ENCODE measurements at regions not wholly inside any gene's neighbourhood (a gene's known extent, or its start where the extent isn't known, plus 50 kb on each side); places are given as distances from the start of the nearest gene placed in this dataset.

DNA sequence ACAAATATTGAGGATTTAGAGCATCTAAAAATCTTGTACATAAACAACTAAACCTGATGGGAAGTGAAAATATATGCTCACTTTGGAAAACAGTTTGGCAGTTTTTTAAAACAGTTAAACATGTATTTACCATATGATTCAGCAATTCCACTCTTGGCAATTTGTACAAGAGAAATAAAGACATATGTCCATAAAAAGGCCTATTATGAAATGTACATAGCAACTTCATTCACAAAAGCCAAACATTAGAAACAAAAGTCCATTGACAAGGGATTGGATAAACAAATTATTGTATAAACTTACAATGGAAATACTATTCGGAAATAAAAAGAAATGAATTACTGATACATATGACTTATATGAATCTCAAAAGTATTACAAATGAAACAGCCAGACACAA is 196.2 kb upstream of the SLC24A2 start:
- DNase-seq (ENCODE audit: low spot score), result no peak
- intact Hi-C loops (cut with DNase I), result no loop called here
- no peak for ATAC-seq

DNA sequence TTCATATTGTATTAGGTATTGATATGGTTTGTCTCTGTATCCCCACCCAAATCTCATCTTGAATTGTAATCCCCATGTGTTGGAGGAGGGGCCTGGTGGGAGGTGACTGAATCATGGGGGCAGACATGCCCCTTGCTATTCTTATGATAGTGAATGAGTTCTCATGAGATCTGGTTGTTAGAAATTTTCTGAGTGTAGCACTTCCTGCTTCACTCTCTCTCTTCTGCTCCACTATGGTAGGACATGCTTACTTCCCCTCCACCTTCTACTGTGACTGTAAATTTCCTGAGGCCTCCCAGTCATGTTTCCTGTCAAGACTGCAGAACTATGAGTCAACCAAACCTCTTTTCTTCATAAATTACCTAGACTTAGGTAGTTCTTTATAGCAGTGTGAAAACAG is 187.4 kb upstream of the SLC24A2 start:
- intact Hi-C loops (cut with DNase I), result no loop called here
- DNase-seq (ENCODE audit: low spot score), result no peak
- no peak for ATAC-seq

DNA sequence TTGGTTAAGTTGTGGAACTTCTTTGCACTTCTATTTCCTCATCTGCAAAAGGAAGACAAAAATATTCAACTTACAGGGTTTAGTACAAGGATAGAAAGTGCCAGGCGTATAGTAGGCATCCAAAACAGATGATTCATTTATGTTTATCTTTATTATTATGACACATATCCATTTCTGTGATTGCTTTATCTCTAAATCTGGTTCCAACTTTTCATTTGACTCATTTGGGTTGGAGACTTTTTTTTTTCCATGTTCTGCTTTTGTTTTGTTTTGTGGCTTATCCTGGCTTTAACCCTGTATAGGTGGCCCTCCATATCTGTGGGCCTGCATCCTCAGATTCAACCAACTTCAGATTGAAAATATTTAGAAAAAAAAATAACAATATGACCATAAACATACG is 186.7 kb upstream of the SLC24A2 start:
- ATAC-seq (no peak), DNase-seq (ENCODE audit: low spot score) (no peak)
- intact Hi-C loops (cut with DNase I), result no loop called here

DNA sequence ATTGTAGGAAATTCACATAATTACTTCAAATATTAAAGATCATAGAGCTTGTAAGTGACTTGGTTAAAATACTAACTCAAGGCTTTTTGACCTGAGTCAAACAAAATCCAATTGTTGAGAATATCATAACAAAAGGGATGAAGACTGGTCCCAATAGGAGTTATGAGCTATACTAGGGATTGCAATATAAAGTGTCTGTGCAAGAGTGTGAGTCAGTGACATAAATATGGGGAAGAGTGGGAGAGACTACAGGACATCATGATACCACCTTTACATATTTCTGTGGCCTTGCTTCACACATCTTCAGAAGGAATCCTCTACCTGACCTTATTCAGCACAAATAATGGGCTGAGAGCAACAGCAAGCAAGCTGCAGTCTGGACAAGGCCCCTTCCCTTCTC is 180.9 kb upstream of the SLC24A2 start:
- DNase-seq (ENCODE audit: low spot score), result no peak
- ATAC-seq, result no peak
- intact Hi-C loops (cut with DNase I), result no loop called here

DNA sequence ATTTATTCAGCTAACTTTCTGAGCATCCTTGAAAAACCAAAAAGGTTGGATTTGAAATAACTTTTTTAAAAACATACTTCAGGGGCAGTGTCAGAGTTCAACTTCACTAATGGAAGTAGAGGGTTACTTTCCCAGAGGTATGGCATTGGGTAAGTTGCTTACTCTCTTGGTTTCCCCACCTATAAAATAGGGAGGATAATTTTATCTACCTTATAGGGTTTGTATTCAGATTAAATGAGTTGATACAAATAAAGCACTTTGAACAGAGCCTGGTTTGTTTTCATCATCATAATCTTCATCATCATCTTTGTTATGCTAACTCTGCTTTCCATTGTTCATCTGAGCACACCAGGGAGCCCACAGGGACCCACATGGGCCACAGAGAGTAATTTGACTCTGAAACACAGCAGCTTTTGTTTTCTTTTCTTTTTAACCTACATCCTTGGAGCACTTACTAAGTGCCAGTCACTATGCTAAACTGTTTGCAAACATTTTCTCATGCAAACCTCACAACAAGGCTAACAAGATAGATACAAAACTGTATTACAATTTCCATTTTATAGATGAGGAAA is 179.1 kb upstream of the SLC24A2 start:
- ATAC-seq, result no peak
- no peak for DNase-seq (ENCODE audit: low spot score)
- intact Hi-C loops (cut with DNase I), result no loop called here

DNA sequence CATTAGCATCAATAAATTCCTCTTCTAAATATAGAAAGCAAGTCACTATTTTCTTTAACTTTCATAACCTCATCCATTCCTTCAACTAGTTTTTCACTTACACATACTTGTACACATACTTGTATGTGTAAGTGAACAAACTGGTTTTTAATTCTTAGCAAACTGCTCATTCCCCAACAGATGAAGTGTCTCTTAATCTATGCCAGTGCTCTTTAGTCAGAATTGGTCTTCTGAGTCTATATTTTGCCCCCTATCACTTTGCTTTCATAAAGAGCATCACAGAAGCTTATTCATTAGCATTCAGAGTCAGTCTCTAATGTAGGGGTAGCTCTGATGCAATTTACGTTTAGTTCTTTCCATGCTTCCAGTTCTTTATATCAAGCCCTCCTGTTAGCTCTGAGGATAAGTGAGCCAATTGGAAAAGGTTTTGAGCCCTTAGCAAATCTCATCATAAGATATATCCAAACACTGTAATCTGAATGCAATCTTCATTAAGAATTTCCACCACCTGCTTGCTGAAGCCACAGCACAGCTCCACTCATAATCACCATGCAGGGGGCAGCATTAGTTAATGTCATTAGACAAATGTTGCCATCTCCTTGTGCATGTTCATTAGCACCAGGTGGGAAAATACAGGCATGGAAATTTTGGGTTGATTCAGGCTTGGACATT is 178.5 kb upstream of the SLC24A2 start:
- intact Hi-C loops (cut with DNase I), result no loop called here
- no peak for ATAC-seq
- DNase-seq (ENCODE audit: low spot score), result no peak

DNA sequence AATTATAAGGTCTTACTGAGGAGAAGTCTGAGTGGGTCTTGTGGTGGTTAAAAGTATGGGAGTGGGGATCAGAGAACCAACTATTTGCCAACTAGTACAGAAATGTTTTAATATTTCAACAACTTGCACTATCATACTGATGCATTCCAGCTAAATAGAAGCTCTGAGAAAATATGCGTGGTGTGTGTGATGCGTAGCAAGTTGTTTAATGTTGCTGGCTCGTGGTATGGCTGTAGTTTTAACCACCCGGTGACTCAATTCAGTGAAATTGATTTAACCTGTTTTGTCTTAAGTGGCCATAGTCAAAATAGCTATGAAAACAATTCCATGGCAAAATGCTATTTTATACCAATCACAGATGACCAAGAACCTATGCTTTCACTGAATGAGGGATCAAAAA is 176.5 kb upstream of the SLC24A2 start:
- intact Hi-C loops (cut with DNase I), result no loop called here
- DNase-seq (ENCODE audit: low spot score) (no peak), ATAC-seq (no peak)

DNA sequence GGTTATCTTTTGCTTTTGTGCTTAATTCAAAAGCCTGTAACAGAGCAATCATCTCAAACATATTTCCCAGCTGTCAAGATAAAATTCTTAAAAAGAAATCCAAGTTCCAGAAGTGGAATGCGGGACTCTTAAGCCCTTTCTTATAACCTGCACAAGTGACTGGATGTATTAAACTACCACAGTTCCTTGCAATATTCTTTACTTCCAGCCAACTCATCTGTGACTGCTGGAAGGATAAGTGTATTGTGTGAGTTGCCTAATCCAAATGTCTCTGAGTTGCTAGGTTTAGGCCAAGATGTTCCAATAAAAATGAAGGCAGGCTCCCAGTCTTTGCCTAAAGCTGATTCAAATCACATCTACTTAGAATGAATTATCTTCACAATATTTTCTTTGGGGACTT is 159.2 kb upstream of the SLC24A2 start:
- ATAC-seq (no peak), DNase-seq (ENCODE audit: low spot score) (no peak)
- intact Hi-C loops (cut with DNase I), result no loop called here

DNA sequence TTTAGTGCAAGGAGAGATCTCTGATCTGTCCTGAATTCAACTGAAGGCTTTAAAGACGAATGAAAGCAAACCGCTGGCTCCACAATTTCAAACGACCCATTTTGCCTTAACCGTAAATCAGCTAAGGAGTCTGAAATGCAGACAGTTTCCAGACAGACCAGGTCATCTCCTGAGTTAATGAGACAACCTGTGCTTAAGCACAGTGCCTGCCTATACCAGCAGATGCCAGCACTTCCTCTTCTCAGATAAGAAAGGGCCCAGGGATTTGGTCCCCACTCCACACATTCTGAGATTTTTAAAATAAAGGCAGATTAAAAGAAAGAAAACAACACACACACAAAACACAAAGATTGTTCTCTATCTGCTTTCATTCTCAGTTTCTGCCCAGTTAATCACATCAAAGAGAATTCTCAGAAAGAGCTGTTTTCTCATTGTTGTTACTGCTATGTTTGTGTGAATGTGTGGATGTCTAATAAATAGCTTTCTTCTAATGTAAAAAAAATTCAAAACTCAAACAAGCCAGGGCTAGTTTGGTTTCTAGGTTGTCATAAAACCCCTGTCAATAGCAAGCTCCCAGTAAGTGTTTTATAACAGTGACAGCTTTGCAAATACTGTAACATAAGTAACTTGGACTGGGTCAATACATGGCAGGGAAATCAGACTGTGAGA is 157.7 kb upstream of the SLC24A2 start:
- intact Hi-C loops (cut with DNase I), result no loop called here
- ATAC-seq, result no peak
- no peak for DNase-seq (ENCODE audit: low spot score)

DNA sequence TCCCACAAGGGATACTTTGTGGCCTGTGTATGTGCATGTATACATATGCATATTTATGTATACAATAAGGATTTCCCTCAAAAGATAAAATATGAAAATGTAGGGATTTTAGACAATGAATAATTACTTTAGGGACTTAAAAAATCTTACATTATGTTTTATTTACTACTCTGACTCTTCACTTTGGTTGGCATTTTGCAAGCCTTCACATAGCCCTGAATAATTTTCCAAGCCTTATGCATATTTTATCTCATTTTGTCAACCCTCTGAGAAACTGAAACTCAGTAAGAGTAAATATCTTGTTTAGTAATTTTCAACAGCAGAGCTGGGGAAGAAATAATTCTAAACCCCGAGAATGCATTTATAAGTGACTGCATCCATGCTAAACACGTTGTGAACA is 153.0 kb upstream of the SLC24A2 start:
- DNase-seq (ENCODE audit: low spot score) (no peak), ATAC-seq (no peak)
- intact Hi-C loops (cut with DNase I), result no loop called here

DNA sequence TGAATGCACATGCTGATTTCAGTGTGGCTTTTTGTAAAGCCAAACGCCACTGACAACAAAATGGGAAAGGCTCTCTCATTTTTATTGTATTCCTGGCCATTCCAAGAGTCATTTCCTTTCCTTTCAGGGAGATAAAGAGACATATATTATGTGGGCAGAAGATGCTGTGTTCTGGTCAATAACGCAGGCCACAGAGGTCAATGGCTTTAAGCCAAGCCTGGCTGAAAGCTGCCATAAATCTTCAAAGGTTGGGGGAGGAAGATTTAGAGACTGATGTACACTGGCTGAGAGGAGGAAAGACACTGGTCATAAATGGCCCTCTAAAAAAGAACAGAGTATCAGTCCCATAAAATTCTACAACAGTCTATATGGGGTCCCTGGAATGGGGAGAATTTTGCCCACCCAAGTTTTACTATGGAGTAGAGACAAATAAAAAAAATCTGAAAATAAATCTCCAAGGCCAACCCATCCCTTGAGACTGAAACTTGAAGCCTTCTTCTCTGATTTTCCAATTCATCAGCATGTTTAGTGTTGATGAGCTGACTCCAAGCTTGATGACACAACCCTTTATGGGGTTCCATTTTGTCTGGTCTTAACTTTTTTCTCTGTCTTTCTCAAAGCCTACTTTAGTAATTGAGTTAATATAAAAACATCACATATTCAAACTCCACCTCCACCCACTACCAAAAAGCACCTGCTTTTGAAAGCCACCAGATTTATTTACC is 152.1 kb upstream of the SLC24A2 start:
- intact Hi-C loops (cut with DNase I), result no loop called here
- DNase-seq (ENCODE audit: low spot score) (no peak), ATAC-seq (no peak)

DNA sequence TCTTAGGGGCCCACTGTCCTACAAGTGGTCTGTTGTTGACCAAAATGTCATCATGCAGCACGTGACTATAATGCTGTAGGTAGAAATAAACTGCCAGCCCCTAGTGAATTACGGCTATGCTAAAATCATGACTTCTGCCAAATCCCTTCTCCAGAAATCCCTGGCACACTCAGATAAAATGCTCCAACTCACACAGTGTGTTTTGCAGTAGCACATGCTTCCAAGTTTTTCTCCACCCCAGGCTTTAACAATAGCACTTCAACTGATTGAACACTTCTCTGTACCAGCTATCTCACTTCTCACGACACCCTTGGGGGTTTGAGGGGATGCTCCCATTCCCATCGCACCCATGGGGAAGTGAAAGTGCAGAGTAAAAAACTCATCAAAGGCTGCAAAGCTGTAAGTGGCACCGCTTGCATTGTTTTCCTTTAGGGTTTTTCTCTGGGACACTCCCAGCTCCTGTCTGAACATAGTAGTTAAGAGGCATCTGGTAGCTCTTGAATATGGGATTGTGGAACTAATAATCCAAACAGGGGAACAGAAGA is 151.0 kb upstream of the SLC24A2 start:
- no peak for DNase-seq (ENCODE audit: low spot score)

DNA sequence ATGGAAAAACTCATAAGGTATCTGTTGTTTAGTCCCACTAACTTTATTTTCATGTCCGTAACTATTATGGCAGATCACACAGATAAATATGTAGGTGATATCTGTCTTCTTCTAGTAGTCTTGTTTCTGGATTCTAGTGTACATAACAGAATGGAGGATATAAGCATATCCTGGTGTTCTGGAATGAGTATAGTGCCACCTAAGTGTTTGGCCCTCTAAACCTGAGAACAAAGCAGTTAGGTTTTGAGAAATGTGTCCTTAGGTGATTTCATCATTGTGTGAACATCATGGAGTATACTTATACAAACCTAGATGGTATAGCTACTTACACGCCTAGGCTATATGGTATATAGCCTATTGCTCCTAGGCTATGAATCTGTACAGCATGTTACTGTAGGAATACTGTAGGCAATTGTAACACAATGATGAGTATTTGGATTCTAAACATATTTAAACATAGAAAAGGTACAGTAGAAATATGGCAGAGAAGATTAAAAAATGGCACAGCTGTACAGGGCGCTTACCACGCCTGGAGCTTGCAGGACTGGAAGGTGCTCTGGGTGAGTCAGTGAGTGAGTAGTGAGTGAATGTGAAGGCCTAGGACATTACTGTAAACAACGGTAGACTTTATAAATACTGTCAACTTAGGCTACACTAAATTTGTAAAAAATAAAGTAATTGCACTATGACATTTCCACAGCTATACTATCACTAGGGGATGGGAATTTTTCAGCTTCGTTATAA is 150.3 kb upstream of the SLC24A2 start:
- intact Hi-C loops (cut with DNase I), result no loop called here
- ATAC-seq (no peak), DNase-seq (ENCODE audit: low spot score) (no peak)

More for the DNA sequence above, 151.0 kb upstream of the SLC24A2 start:
- ATAC-seq, result no peak
- intact Hi-C loops (cut with DNase I), result no loop called here

DNA sequence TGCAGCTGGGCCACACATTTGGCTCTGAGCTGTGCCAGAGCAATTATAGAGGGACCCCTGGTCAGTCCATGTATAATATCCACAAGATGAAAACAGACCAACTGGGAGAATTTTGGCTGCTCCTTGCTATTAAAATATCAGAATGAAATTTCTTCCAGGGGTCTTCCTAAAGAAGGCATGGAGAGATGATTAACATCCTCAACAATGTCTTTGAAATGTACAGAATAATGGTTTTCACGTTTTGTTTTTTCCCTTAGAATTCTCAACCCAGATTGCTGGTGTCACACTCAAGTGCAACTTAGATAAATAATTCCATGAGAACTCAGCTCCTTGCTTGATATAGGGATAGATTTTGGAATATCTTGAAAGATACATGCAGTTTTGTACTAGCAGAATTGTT is 148.3 kb upstream of the SLC24A2 start:
- intact Hi-C loops (cut with DNase I), result no loop called here
- ATAC-seq, result no peak
- DNase-seq (ENCODE audit: low spot score), result no peak

DNA sequence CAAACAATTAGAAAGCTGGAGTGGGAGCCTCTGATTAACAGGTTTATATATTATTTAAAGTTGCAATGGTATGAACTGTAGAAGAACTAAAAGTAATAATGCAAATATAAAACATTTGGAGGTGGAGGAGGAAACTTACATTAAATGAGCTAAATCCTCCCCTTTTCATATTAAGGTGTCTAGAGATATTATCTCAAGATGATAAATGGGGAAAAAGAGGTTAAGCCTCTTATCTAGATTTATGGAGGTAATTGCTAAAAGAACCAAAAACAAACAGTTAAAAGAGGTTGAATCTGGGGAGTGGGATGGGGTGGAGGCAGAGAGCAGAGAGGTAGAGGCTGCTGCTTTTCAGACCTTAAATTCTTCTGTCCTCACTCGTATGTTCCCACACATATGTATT is 147.8 kb upstream of the SLC24A2 start:
- ATAC-seq, result no peak
- intact Hi-C loops (cut with DNase I), result no loop called here
- no peak for DNase-seq (ENCODE audit: low spot score)

DNA sequence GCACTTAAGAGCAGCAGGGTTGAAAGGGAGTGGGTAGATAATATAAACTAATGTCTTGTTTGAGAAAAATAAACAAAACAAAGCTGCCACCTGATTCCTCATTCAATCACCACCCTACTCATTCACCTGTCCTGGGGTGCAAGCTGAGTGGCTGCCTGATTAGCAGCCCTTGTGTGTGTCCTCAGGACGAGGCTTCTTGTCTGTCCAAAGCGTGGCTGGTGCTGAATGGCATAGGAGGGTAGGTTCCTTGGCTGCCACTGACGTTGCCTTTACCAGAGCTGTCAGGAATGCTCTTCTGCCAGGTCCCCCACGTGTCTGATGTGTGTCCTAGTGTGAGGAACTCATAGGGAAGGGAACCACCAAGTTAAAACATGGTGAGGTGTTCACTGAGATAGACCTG is 146.6 kb upstream of the SLC24A2 start:
- intact Hi-C loops (cut with DNase I), result no loop called here
- no peak for DNase-seq (ENCODE audit: low spot score)
- no peak for ATAC-seq

DNA sequence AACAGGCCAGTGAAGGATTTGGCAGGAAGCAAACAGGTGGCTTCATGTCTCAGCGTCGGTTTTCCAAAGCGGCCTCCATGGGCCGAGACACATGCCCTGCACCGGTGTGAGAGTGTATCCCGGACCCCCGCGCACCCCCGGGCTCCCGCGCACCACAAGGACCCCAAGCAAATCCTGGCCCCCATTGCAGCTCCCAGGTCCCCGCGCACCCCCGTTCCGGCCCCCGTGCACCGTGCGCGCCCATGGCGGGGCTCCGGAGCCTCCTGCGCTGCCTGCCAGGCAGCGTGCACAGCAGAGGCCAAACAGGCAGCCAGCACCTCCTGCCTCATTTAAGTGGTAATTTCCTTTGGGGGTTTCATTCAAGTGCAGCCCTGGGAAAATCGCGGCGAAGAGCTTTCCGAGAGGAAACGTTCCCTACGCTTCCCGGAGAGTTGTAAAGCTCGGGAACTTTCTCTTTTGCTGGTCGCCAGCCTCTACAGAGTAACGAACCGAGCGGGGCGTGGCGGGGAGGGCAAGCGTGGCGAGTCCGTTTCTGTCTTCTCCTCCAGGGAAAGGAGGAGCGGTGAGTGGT is 145.5 kb upstream of the SLC24A2 start:
- intact Hi-C loops (cut with DNase I), result no loop called here
- ATAC-seq (peak; percentile 72), DNase-seq (ENCODE audit: low spot score) (no peak)

DNA sequence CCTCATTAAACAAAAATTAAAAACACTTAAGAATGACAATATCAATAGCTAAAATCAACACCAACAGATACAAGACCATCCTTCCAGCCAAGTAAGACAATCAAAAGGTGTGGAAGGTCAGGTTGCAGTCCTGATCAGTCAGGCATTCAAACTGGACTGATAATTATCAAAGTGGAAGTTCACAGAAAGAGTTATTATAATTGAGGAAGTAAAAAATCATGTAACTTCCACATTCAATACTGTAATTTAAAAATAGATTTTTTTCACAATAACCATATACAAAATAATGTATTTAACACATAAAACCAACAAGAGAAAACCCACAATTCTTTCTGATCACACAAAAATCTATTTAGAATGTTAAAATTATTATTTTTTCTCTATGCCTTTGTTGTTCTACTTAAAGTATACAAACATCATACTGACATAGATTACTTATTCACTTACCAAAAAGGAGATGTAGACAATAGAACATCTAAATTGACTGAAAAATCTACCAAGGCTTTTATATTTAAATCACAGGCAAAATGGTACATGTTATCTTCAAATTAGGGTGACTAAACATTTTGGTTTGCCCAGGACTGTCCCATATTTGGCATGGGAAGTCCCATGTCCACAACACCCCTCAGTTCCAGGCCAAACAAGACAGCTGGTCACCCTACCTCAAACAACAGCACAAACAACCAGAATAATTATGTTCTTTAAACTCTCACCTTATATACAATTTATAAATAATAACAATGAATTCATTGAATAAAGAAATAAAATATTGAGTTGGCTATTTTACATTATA is 142.5 kb upstream of the SLC24A2 start:
- intact Hi-C loops (cut with DNase I), result no loop called here
- ATAC-seq, result no peak

More for the DNA sequence above, 142.5 kb upstream of the SLC24A2 start:
- no peak for DNase-seq (ENCODE audit: low spot score)
